ENCODE measurements at regions not wholly inside any gene's neighbourhood (a gene's known extent, or its start where the extent isn't known, plus 50 kb on each side); places are given as distances from the start of the nearest gene placed in this dataset.

- no peak for TF ChIP-seq CTCF (IDR thresholded peaks at IDR 0.05; ENCODE audit: low read depth, low read length, poor library complexity, severe bottlenecking)
- no peak for TF ChIP-seq EZH2phosphoT487 (IDR thresholded peaks at IDR 0.05; ENCODE audit: borderline replicate concordance, low read length)
Measured at GRCh38 chr18:51399491-51400122, 202.1 kb upstream of the MEX3C start.

Measured in DOHH2 (cell line).